H7 (cell line): ENCODE measurements at regions not wholly inside any gene's neighbourhood (a gene's known extent, or its start where the extent isn't known, plus 50 kb on each side); places are given as distances from the start of the nearest gene placed in this dataset.

Experiments
- DNase-seq: peaks from one replicate; pipeline ENCODE4 v3.0.0; 2012
- H3K27me3 ChIP-seq: 2 replicates; pipeline ENCODE4 v1.6.0; 2011; ENCODE audit warnings: mild to moderate bottlenecking, low read length; ENCODE audit not compliant: control insufficient read depth, insufficient read depth
- H3K36me3 ChIP-seq: replicated peaks from 2 replicates; pipeline ENCODE4 v1.5.1; 2011; ENCODE audit warnings: low read length; ENCODE audit not compliant: control insufficient read depth, insufficient read depth
- H3K4me3 ChIP-seq: 2 replicates; pipeline ENCODE4 v1.5.1; 2011; ENCODE audit warnings: low read depth, mild to moderate bottlenecking, control low read depth, low read length, moderate library complexity; ENCODE audit not compliant: insufficient read depth

- Histone ChIP-seq H3K27me3 (no peaks in the 10 kb centered on the region), H3K4me3 (no peak overlapping the region), H3K36me3 (no peaks in the 10 kb centered on the region)
- DNase-seq, result no peak
Measured at GRCh38 chr4:128345650-128346049, 58.0 kb upstream of the PGRMC2 start.

DNA sequence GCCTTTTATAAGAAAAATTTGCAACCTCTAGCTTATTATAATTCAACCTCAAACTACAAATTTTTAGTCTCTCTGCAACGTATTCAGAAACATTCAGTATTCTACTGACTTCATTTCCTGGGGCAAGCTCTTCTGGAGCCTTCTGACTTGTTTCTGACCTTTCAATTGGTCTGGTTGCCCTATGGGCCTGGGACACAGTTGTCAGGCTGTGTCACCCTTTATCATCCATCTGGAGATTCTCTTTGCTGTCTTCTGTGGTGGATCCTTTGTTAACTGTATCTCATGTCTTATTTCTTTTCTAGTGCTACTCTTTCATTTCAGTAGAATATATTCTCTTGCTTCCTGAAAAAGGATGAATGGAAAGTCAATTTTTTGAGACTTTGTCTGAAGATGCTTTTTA lies 55.1 kb upstream of the PGRMC2 start:
- Histone ChIP-seq H3K36me3 (no peaks in the 10 kb centered on the region), H3K4me3 (no peak overlapping the region), H3K27me3 (no peaks in the 10 kb centered on the region)
- no peak for DNase-seq

- Histone ChIP-seq H3K27me3 (no peaks in the 10 kb centered on the region), H3K4me3 (no peak overlapping the region), H3K36me3 (no peaks in the 10 kb centered on the region)
- DNase-seq, result no peak
Measured at GRCh38 chr4:128341634-128342033, 54.0 kb upstream of the PGRMC2 start.

- no peak overlapping the region for H3K4me3 ChIP-seq
- no peaks in the 10 kb centered on the region for H3K36me3 ChIP-seq
- DNase-seq, result no peak
- no peaks in the 10 kb centered on the region for H3K27me3 ChIP-seq
Measured at GRCh38 chr4:128338634-128339355, 51.2 kb upstream of the PGRMC2 start.

DNA sequence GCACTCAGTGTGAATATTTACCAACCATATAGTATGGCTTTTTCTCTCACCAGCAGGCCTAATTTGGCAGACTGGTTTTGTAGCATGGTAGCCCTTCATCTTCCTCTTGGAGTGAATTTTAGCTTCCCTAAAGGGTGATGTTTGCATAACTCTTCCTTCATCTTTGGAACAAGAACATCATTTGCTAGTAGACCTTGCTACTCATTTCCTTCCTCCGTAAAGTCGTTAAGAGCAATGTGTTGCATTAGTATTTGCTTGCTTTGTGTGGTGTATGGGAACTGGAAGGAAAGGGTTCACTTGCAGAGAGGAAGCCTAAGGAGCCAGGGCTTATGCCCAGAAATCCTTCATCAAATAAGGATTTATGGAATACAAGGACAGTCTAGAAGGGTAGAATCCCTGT lies 50.2 kb upstream of the PGRMC2 start:
- H3K27me3 ChIP-seq, result no peaks in the 10 kb centered on the region
- no peak for DNase-seq
- H3K4me3 ChIP-seq, result no peak overlapping the region

More for the DNA sequence above, 50.2 kb upstream of the PGRMC2 start:
- H3K36me3 ChIP-seq, result no peaks in the 10 kb centered on the region
